ENCODE measurements at regions not wholly inside any gene's neighbourhood (a gene's known extent, or its start where the extent isn't known, plus 50 kb on each side); places are given as distances from the start of the nearest gene placed in this dataset.

DNA sequence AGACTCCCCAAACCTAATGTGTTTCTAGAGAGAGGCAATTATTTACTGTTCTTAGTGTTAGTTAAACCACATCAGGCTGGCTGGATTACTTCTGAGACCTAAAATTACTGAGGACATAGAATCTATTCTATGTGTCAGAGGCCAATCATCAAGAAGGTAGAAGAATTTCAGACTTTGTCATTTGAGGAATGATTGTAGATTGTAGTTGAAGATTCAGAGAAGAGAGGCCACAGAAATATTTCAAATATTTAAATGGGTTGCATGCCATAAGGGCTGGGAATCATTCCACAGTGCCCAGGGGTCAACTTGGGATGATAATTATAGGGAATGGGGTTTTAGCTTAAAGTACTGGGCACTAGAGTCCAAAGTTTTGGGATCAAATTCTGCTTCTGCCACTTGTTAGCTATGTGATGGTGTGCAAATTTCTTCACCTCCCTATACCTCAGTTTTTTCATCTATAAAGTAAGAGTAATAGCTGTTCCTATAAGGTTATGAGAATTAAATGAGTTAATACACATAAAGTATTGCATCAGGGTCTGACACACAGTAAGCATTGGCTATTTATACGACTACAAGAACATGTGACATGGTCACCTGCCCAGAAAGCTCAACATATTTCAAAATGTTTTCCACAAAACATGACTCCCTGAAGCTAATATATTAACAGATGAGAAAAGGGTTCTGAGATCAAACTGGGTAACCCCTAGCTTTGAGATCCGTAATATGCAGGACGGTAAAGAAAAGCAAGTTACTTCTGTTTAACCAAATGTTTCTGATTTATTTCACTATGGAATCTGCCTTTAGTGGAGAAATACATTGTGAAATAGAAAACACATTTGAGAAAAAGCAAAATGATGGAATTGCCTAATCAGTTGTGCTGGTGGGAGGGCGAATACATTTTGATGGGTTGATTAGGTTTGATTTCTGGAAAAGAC is 69.7 kb upstream of the SPAG17 start:
- H3K27me3 ChIP-seq (ENCODE audit: control insufficient read depth, extremely low read depth, insufficient read depth, low read length): no peaks in the 10 kb centered on the region
- H3K4me1 ChIP-seq (ENCODE audit: control insufficient read depth, extremely low read depth, insufficient read depth, low read length): no peaks in the 10 kb centered on the region
- TF ChIP-seq, protein P1, sequence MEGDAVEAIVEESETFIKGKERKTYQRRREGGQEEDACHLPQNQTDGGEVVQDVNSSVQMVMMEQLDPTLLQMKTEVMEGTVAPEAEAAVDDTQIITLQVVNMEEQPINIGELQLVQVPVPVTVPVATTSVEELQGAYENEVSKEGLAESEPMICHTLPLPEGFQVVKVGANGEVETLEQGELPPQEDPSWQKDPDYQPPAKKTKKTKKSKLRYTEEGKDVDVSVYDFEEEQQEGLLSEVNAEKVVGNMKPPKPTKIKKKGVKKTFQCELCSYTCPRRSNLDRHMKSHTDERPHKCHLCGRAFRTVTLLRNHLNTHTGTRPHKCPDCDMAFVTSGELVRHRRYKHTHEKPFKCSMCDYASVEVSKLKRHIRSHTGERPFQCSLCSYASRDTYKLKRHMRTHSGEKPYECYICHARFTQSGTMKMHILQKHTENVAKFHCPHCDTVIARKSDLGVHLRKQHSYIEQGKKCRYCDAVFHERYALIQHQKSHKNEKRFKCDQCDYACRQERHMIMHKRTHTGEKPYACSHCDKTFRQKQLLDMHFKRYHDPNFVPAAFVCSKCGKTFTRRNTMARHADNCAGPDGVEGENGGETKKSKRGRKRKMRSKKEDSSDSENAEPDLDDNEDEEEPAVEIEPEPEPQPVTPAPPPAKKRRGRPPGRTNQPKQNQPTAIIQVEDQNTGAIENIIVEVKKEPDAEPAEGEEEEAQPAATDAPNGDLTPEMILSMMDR (optimal IDR thresholded peaks at IDR 0.05 in 1 of 3, IDR thresholded peaks at IDR 0.05 in 1 of 3, conservative IDR thresholded peaks at IDR 0.05 in 1 of 3; ENCODE audit: extremely low read depth in 1 of 3, insufficient read depth in 2 of 3, low read length in 3 of 3): no peak
- no peak for TF ChIP-seq EZH2 (IDR thresholded peaks at IDR 0.05; ENCODE audit: low read length)
- DNase-seq (ENCODE audit: low read depth, low spot score) (no peak), FAIRE-seq (no peak)
- no peaks in the 10 kb centered on the region for H3K9me1 ChIP-seq (ENCODE audit: control insufficient read depth, extremely low read depth, insufficient read depth, low read length)
- H3K9ac ChIP-seq (ENCODE audit: control insufficient read depth, extremely low read depth, insufficient read depth, low read length): no peak overlapping the region
- no peaks in the 10 kb centered on the region for H3K36me3 ChIP-seq (ENCODE audit: control insufficient read depth in 2 of 2, extremely low read depth in 1 of 2, insufficient read depth in 2 of 2, low read length in 2 of 2)
- no peaks in the 10 kb centered on the region for H3K79me2 ChIP-seq (ENCODE audit: control insufficient read depth, insufficient read depth, low read length)
- no peak overlapping the region for H3K27ac ChIP-seq (ENCODE audit: control insufficient read depth, insufficient read depth, low read length)
- H3K9me3 ChIP-seq (ENCODE audit: control insufficient read depth, low read depth, low read length): no peaks in the 10 kb centered on the region
- no peaks in the 10 kb centered on the region for H4K20me1 ChIP-seq (ENCODE audit: control insufficient read depth, extremely low read depth, insufficient read depth, low read length)
- no peak overlapping the region for H3K4me2 ChIP-seq (ENCODE audit: control insufficient read depth, extremely low read depth, insufficient read depth, low read depth, low read length)
- dilution Hi-C loops (cut with MboI; ENCODE audit: extremely low pct_ligation_motif_present, low sequenced_read_pairs): no loop called here
- H3K4me3 ChIP-seq (ENCODE audit: control insufficient read depth in 2 of 3, extremely low read depth in 1 of 3, insufficient read depth in 2 of 3, low read depth in 1 of 3, low read length in 3 of 3): no peak overlapping the region
- no peak overlapping the region for H2AFZ ChIP-seq (ENCODE audit: control insufficient read depth, low read length)

- Histone ChIP-seq H3K4me3 (ENCODE audit: control insufficient read depth in 2 of 3, extremely low read depth in 1 of 3, insufficient read depth in 2 of 3, low read depth in 1 of 3, low read length in 3 of 3) (no peak overlapping the region), H2AFZ (ENCODE audit: control insufficient read depth, low read length) (no peak overlapping the region), H3K4me2 (ENCODE audit: control insufficient read depth, extremely low read depth, insufficient read depth, low read depth, low read length) (no peak overlapping the region), H3K36me3 (ENCODE audit: control insufficient read depth in 2 of 2, extremely low read depth in 1 of 2, insufficient read depth in 2 of 2, low read length in 2 of 2) (no peaks in the 10 kb centered on the region), H4K20me1 (ENCODE audit: control insufficient read depth, extremely low read depth, insufficient read depth, low read length) (no peaks in the 10 kb centered on the region), H3K27ac (ENCODE audit: control insufficient read depth, insufficient read depth, low read length) (no peak overlapping the region), H3K27me3 (ENCODE audit: control insufficient read depth, extremely low read depth, insufficient read depth, low read length) (no peaks in the 10 kb centered on the region), H3K79me2 (ENCODE audit: control insufficient read depth, insufficient read depth, low read length) (no peaks in the 10 kb centered on the region), H3K4me1 (ENCODE audit: control insufficient read depth, extremely low read depth, insufficient read depth, low read length) (no peaks in the 10 kb centered on the region), H3K9me1 (ENCODE audit: control insufficient read depth, extremely low read depth, insufficient read depth, low read length) (no peaks in the 10 kb centered on the region), H3K9me3 (ENCODE audit: control insufficient read depth, low read depth, low read length) (no peaks in the 10 kb centered on the region), H3K9ac (ENCODE audit: control insufficient read depth, extremely low read depth, insufficient read depth, low read length) (no peak overlapping the region)
- DNase-seq (ENCODE audit: low read depth, low spot score): no peak
- no peak for FAIRE-seq
- TF ChIP-seq, protein P1 (optimal IDR thresholded peaks at IDR 0.05 in 1 of 3, IDR thresholded peaks at IDR 0.05 in 1 of 3, conservative IDR thresholded peaks at IDR 0.05 in 1 of 3; ENCODE audit: extremely low read depth in 1 of 3, insufficient read depth in 2 of 3, low read length in 3 of 3): no peak
- no peak for TF ChIP-seq EZH2 (IDR thresholded peaks at IDR 0.05; ENCODE audit: low read length)
- dilution Hi-C loops (cut with MboI; ENCODE audit: extremely low pct_ligation_motif_present, low sequenced_read_pairs): no loop called here
These were observed 69.0 kb upstream of the SPAG17 start for GRCh38 chr1:118254001-118254400.
